ENCODE measurements at regions not wholly inside any gene's neighbourhood (a gene's known extent, or its start where the extent isn't known, plus 50 kb on each side); places are given as distances from the start of the nearest gene placed in this dataset.

- no peak for TF ChIP-seq CTCF (IDR thresholded peaks at IDR 0.05)
- TF ChIP-seq POLR2A (IDR thresholded peaks at IDR 0.05), result no peak
- no peak for TF ChIP-seq POLR2AphosphoS5 (IDR thresholded peaks at IDR 0.05)
These were observed 152.1 kb downstream of the PMP22 start for GRCh38 chr17:15112846-15113617.

Data from breast epithelium (tissue), 3 donors.